ENCODE measurements at regions not wholly inside any gene's neighbourhood (a gene's known extent, or its start where the extent isn't known, plus 50 kb on each side); places are given as distances from the start of the nearest gene placed in this dataset.

GRCh38 chr13:65314008-65314407 is 1916.1 kb downstream of the PCDH9 start:
- TF ChIP-seq CTCF (IDR thresholded peaks at IDR 0.05) (no peak), POLR2A (IDR thresholded peaks at IDR 0.05) (no peak)
